ENCODE measurements at regions not wholly inside any gene's neighbourhood (a gene's known extent, or its start where the extent isn't known, plus 50 kb on each side); places are given as distances from the start of the nearest gene placed in this dataset.

DNA sequence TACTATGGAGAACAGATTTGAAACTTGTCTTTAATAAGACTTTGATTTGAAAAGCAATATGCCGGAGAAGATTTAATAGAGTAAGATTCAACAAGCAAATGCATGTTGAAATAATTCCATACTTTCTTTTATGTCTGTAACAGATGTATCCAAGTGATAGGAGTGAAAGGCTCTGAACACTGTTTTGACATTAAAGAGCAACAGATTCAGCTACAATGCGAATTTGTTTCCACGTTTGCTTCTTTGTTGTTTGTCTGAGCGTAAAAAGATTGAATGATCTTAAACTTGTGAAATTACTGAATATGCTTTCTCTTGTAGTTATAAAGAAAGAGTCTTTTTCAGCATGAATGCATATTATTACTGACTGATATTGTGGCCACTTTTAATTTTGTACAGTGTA lies 2612.9 kb downstream of the PCDH9 start:
- TF ChIP-seq, protein P1, sequence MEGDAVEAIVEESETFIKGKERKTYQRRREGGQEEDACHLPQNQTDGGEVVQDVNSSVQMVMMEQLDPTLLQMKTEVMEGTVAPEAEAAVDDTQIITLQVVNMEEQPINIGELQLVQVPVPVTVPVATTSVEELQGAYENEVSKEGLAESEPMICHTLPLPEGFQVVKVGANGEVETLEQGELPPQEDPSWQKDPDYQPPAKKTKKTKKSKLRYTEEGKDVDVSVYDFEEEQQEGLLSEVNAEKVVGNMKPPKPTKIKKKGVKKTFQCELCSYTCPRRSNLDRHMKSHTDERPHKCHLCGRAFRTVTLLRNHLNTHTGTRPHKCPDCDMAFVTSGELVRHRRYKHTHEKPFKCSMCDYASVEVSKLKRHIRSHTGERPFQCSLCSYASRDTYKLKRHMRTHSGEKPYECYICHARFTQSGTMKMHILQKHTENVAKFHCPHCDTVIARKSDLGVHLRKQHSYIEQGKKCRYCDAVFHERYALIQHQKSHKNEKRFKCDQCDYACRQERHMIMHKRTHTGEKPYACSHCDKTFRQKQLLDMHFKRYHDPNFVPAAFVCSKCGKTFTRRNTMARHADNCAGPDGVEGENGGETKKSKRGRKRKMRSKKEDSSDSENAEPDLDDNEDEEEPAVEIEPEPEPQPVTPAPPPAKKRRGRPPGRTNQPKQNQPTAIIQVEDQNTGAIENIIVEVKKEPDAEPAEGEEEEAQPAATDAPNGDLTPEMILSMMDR (IDR thresholded peaks at IDR 0.05), result no peak
- no peak for TF ChIP-seq EP300 (IDR thresholded peaks at IDR 0.05)

All from suprapubic skin (tissue), 3 donors.